Liver (tissue), 3 donors: ENCODE measurements at regions not wholly inside any gene's neighbourhood (a gene's known extent, or its start where the extent isn't known, plus 50 kb on each side); places are given as distances from the start of the nearest gene placed in this dataset.
"Not testable (repeated sequence)": the region's sequence is repeated elsewhere in the genome, so short reads cannot be mapped to it uniquely, and the experiment has no call there.

Experiments used
- FOXA1 ChIP-seq: IDR thresholded peaks from 2 replicates; pipeline ENCODE4 v1.6.1; 2016; ENCODE audit warnings: antibody characterized with exemption
- GABPA ChIP-seq, 2 donors: IDR thresholded peaks in 1 of 2; conservative IDR thresholded peaks in 1 of 2; 2 replicates each; pipeline ENCODE4 v1.6.1; 2016; ENCODE audit warnings: antibody characterized with exemption in 2 of 2, mild to moderate bottlenecking in 1 of 2, moderate library complexity in 1 of 2
- JUND ChIP-seq, 2 donors: IDR thresholded peaks; 2 replicates each; pipeline ENCODE4 v1.6.1; 2016; ENCODE audit warnings: antibody characterized with exemption in 2 of 2
- NR2F2 ChIP-seq: IDR thresholded peaks from 2 replicates; pipeline ENCODE4 v1.6.1; 2016; ENCODE audit warnings: antibody characterized with exemption
- RAD21 ChIP-seq, 2 donors: IDR thresholded peaks; 2 replicates each; pipeline ENCODE4 v1.6.1; 2016; ENCODE audit warnings: antibody characterized with exemption in 2 of 2, mild to moderate bottlenecking in 2 of 2
- SP1 ChIP-seq: IDR thresholded peaks from 2 replicates; pipeline ENCODE4 v1.6.1; 2018; ENCODE audit warnings: antibody characterized with exemption, mild to moderate bottlenecking
- TAF1 ChIP-seq: conservative IDR thresholded peaks from 2 replicates; pipeline ENCODE4 v1.6.1; 2016; ENCODE audit warnings: antibody characterized with exemption, mild to moderate bottlenecking
- YY1 ChIP-seq: IDR thresholded peaks from 2 replicates; pipeline ENCODE4 v1.6.1; 2016; ENCODE audit warnings: antibody characterized with exemption, mild to moderate bottlenecking
- TF ChIP-seq, protein P1 (sequence below): fragments of 150-350 bp; IDR thresholded peaks from 2 replicates; pipeline ENCODE4 v1.5.1; 2017; ENCODE audit warnings: improper control_type of control experiment, low read depth, low read length; ENCODE audit not compliant: missing input control
- TF ChIP-seq, protein P2 (sequence below): IDR thresholded peaks from 2 replicates; pipeline ENCODE4 v1.6.1; 2016; ENCODE audit warnings: antibody characterized with exemption
- TF ChIP-seq, protein P3 (sequence below): IDR thresholded peaks from 2 replicates; pipeline ENCODE4 v1.6.1; 2016; ENCODE audit warnings: antibody characterized with exemption
- TF ChIP-seq, protein P4 (sequence below): IDR thresholded peaks from 2 replicates; pipeline ENCODE4 v1.6.1; 2016; ENCODE audit warnings: antibody characterized with exemption, mild to moderate bottlenecking
- donor health status: healthy.
- donor health status: healthy.

DNA sequence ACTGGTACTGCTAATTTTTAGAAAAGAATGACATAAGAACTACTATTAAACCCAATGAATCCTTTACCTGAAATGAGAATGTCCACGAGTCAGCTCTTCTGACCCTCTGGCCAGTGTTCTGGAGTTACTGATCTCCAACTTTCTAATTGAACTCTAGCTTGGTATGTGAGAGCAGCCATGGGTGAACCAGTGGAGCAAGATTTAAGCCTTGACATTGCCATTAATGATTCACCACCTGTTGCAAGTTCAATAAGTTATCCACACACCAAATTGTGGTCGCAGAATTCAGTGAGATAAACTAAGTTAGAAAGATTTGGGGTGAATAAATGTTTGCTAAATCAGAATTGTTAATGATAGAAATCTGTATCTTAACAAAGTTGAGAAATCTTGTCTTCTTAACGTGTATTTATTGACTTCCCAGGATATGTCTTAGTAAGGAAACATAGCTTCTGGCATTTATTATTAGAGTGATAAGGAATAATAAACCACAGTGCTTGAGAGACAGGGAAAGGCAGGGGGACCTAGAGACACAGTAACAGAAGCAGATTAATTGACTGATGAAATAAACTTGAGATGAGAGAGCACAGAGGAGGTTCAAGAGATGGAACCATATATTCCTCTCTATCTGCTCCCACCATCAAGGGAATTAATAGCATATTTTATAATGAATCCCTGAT lies 67.3 kb downstream of the NUTM2D start:
- TF ChIP-seq YY1 (peak; percentile 28), JUND (IDR thresholded peaks at IDR 0.05) (peak in 1 of 2 donors; percentile 26), SP1 (peak; percentile 67)
- TF ChIP-seq, protein P1, sequence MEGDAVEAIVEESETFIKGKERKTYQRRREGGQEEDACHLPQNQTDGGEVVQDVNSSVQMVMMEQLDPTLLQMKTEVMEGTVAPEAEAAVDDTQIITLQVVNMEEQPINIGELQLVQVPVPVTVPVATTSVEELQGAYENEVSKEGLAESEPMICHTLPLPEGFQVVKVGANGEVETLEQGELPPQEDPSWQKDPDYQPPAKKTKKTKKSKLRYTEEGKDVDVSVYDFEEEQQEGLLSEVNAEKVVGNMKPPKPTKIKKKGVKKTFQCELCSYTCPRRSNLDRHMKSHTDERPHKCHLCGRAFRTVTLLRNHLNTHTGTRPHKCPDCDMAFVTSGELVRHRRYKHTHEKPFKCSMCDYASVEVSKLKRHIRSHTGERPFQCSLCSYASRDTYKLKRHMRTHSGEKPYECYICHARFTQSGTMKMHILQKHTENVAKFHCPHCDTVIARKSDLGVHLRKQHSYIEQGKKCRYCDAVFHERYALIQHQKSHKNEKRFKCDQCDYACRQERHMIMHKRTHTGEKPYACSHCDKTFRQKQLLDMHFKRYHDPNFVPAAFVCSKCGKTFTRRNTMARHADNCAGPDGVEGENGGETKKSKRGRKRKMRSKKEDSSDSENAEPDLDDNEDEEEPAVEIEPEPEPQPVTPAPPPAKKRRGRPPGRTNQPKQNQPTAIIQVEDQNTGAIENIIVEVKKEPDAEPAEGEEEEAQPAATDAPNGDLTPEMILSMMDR: not testable (repeated sequence)
- not testable (repeated sequence) for TF ChIP-seq GABPA (IDR thresholded peaks at IDR 0.05 in 1 of 2, conservative IDR thresholded peaks at IDR 0.05 in 1 of 2); FOXA1; NR2F2; RAD21 (IDR thresholded peaks at IDR 0.05); TAF1
- TF ChIP-seq, protein P2, sequence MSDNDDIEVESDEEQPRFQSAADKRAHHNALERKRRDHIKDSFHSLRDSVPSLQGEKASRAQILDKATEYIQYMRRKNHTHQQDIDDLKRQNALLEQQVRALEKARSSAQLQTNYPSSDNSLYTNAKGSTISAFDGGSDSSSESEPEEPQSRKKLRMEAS: not testable (repeated sequence)
- TF ChIP-seq, protein P3, sequence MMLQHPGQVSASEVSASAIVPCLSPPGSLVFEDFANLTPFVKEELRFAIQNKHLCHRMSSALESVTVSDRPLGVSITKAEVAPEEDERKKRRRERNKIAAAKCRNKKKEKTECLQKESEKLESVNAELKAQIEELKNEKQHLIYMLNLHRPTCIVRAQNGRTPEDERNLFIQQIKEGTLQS: not testable (repeated sequence)
- TF ChIP-seq, protein P4, sequence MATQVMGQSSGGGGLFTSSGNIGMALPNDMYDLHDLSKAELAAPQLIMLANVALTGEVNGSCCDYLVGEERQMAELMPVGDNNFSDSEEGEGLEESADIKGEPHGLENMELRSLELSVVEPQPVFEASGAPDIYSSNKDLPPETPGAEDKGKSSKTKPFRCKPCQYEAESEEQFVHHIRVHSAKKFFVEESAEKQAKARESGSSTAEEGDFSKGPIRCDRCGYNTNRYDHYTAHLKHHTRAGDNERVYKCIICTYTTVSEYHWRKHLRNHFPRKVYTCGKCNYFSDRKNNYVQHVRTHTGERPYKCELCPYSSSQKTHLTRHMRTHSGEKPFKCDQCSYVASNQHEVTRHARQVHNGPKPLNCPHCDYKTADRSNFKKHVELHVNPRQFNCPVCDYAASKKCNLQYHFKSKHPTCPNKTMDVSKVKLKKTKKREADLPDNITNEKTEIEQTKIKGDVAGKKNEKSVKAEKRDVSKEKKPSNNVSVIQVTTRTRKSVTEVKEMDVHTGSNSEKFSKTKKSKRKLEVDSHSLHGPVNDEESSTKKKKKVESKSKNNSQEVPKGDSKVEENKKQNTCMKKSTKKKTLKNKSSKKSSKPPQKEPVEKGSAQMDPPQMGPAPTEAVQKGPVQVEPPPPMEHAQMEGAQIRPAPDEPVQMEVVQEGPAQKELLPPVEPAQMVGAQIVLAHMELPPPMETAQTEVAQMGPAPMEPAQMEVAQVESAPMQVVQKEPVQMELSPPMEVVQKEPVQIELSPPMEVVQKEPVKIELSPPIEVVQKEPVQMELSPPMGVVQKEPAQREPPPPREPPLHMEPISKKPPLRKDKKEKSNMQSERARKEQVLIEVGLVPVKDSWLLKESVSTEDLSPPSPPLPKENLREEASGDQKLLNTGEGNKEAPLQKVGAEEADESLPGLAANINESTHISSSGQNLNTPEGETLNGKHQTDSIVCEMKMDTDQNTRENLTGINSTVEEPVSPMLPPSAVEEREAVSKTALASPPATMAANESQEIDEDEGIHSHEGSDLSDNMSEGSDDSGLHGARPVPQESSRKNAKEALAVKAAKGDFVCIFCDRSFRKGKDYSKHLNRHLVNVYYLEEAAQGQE: not testable (repeated sequence)
